Sigmoid colon (tissue), 6 donors: ENCODE measurements at regions not wholly inside any gene's neighbourhood (a gene's known extent, or its start where the extent isn't known, plus 50 kb on each side); places are given as distances from the start of the nearest gene placed in this dataset.

ENCODE experiments used
- DNase-seq: peaks from one replicate; pipeline ENCODE4 v3.0.0-alpha.2; 2019
- H3K27ac ChIP-seq, 4 donors: fragments of 200-600 bp; sonication (generic); one replicate each; pipeline ENCODE4 v1.5.1; 2016 to 2019; ENCODE audit warnings: mild to moderate bottlenecking in 1 of 4
- H3K27me3 ChIP-seq, 3 donors: fragments of 200-600 bp; sonication (generic); one replicate each; pipeline ENCODE4 v1.5.1; 2019; ENCODE audit warnings: mild to moderate bottlenecking in 1 of 3
- H3K36me3 ChIP-seq, 4 donors: fragments of 200-600 bp; sonication (generic); one replicate each; pipeline ENCODE4 v1.5.1; 2016 to 2019
- H3K4me1 ChIP-seq, 4 donors: fragments of 200-600 bp; sonication (generic); one replicate each; pipeline ENCODE4 v1.5.1; 2017 to 2019
- H3K4me3 ChIP-seq, 4 donors: fragments of 200-600 bp; sonication (generic); one replicate each; pipeline ENCODE4 v1.5.1; 2017 to 2019; ENCODE audit warnings: mild to moderate bottlenecking in 2 of 4, moderate library complexity in 1 of 4
- H3K9me3 ChIP-seq, 4 donors: fragments of 200-600 bp in 3 of 4; sonication (generic) in 3 of 4; one replicate each; pipeline versions ENCODE4 v1.5.1 to v1.6.1; 2013 to 2019
- CTCF ChIP-seq, 4 experiments: fragments of 450-650 bp in 3 of 4; fragments of 200-600 bp in 1 of 4; IDR thresholded peaks; one replicate each; pipeline ENCODE4 v1.5.1; 2016 to 2019; ENCODE audit warnings: antibody characterized with exemption in 4 of 4, mild to moderate bottlenecking in 3 of 4, moderate library complexity in 2 of 4
- EP300 ChIP-seq, 4 donors: sonication (generic); formaldehyde crosslinking; IDR thresholded peaks; one replicate each; pipeline ENCODE4 v1.6.1; 2017; ENCODE audit warnings: antibody characterized with exemption in 4 of 4
- POLR2A ChIP-seq, 2 donors: fragments of 450-650 bp; IDR thresholded peaks; one replicate each; pipeline ENCODE4 v1.6.1; 2016; ENCODE audit warnings: antibody characterized with exemption in 2 of 2, mild to moderate bottlenecking in 2 of 2, moderate library complexity in 2 of 2
- POLR2AphosphoS5 ChIP-seq, 4 donors: sonication (generic); formaldehyde crosslinking; IDR thresholded peaks; one replicate each; pipeline ENCODE4 v1.6.1; 2017; ENCODE audit warnings: antibody characterized with exemption in 4 of 4
- WGBS, 2 donors: extraction: QIAGEN DNeasy Blood & Tissue Kit; methylation state at CpG; one replicate each; pipeline ENCODE4 v1.1.7; 2013; 5-methylcytosine and 5-hydroxymethylcytosine counted together
- intact Hi-C: fragments of 100-400 bp; cut with DNase I; formaldehyde crosslinking; loops from one replicate; pipeline ENCODE4 v1.15.1; 2023
- donor health status: healthy with polysubstance abuse.
- donor health status: healthy.

- 27 to 38% methylated on average over 21 of the region's 21 CpGs for WGBS, 2 donors
- intact Hi-C loops, result no loop called here
- TF ChIP-seq POLR2A (IDR thresholded peaks at IDR 0.05) (no peak), POLR2AphosphoS5 (IDR thresholded peaks at IDR 0.05) (peak in 1 of 4 donors; percentile 7), CTCF (IDR thresholded peaks at IDR 0.05) (no peak), EP300 (IDR thresholded peaks at IDR 0.05) (no peak)
- H3K27ac ChIP-seq, result peak overlapping the region; percentile 19 to 61 (median 50)
- DNase-seq, result peak; percentile 72
- peak overlapping the region; percentile 21 to 43 (median 37) for H3K4me3 ChIP-seq
- H3K36me3 ChIP-seq, result no peaks in the 10 kb centered on the region
- peaks cover 0 to 21% (median 11%) of the 10 kb centered on the region in 4 donors for H3K4me1 ChIP-seq
- no peaks in the 10 kb centered on the region for H3K9me3 ChIP-seq
- peaks cover 0 to 3% (median 0%) of the 10 kb centered on the region in 3 donors for H3K27me3 ChIP-seq
Measured at GRCh38 chr19:30692181-30692811, 320.1 kb downstream of the ZNF536 start.

- H3K4me1 ChIP-seq, result peaks cover 0 to 21% (median 11%) of the 10 kb centered on the region in 4 donors
- no peak for TF ChIP-seq POLR2AphosphoS5 (IDR thresholded peaks at IDR 0.05)
- no peak for TF ChIP-seq POLR2A (IDR thresholded peaks at IDR 0.05)
- TF ChIP-seq EP300 (IDR thresholded peaks at IDR 0.05), result no peak
- TF ChIP-seq CTCF (IDR thresholded peaks at IDR 0.05), result no peak
- no peaks in the 10 kb centered on the region for H3K36me3 ChIP-seq
- intact Hi-C loops, result no loop called here
- 38 to 46% methylated on average over 10 of the region's 10 CpGs for WGBS, 2 donors
- H3K4me3 ChIP-seq, result peak overlapping the region in 2 of 4 donors; percentile 42 to 43
- peaks cover 0 to 8% (median 0%) of the 10 kb centered on the region in 3 donors for H3K27me3 ChIP-seq
- peak overlapping the region; percentile 19 to 61 (median 40) for H3K27ac ChIP-seq
- DNase-seq, result no peak
- no peaks in the 10 kb centered on the region for H3K9me3 ChIP-seq
Measured at GRCh38 chr19:30691819-30692166, 319.6 kb downstream of the ZNF536 start.

- peak overlapping the region in 1 of 4 donors; percentile 43 for H3K4me3 ChIP-seq
- 20 to 43% methylated on average over 22 of the region's 22 CpGs for WGBS, 2 donors
Measured at GRCh38 chr19:30690935-30691818, 319.0 kb downstream of the ZNF536 start.

GRCh38 chr19:30690525-30690924 lies 318.3 kb downstream of the ZNF536 start:
- H3K4me3 ChIP-seq, result no peak overlapping the region
- 61 to 86% methylated on average over 4 of the region's 4 CpGs for WGBS, 2 donors
- TF ChIP-seq POLR2AphosphoS5 (IDR thresholded peaks at IDR 0.05), result no peak
- no peak for TF ChIP-seq CTCF (IDR thresholded peaks at IDR 0.05)
- TF ChIP-seq EP300 (IDR thresholded peaks at IDR 0.05), result no peak
- TF ChIP-seq POLR2A (IDR thresholded peaks at IDR 0.05), result no peak
- H3K27ac ChIP-seq, result peak overlapping the region in 1 of 4 donors; percentile 8
- no peaks in the 10 kb centered on the region for H3K36me3 ChIP-seq
- peak; percentile 5 for DNase-seq
- peaks cover 0 to 13% (median 0%) of the 10 kb centered on the region in 3 donors for H3K27me3 ChIP-seq
- no peaks in the 10 kb centered on the region for H3K9me3 ChIP-seq
- intact Hi-C loops, result no loop called here
- peaks cover 0 to 33% (median 16%) of the 10 kb centered on the region in 4 donors for H3K4me1 ChIP-seq

More at GRCh38 chr19:30690935-30691818, 319.0 kb downstream of the ZNF536 start:
- TF ChIP-seq POLR2AphosphoS5 (IDR thresholded peaks at IDR 0.05), result no peak
- no peak for TF ChIP-seq POLR2A (IDR thresholded peaks at IDR 0.05)
- TF ChIP-seq CTCF (IDR thresholded peaks at IDR 0.05), result no peak
- TF ChIP-seq EP300 (IDR thresholded peaks at IDR 0.05), result no peak
- H3K27ac ChIP-seq, result peak overlapping the region in 3 of 4 donors; percentile 27 to 61 (median 53)
- intact Hi-C loops, result no loop called here
- peaks cover 0 to 13% (median 0%) of the 10 kb centered on the region in 3 donors for H3K27me3 ChIP-seq
- peak; percentile 57 for DNase-seq
- no peaks in the 10 kb centered on the region for H3K9me3 ChIP-seq
- peaks cover 0 to 27% (median 15%) of the 10 kb centered on the region in 4 donors for H3K4me1 ChIP-seq
- H3K36me3 ChIP-seq, result no peaks in the 10 kb centered on the region
